Lower leg skin (tissue), 3 donors: ENCODE measurements at regions not wholly inside any gene's neighbourhood (a gene's known extent, or its start where the extent isn't known, plus 50 kb on each side); places are given as distances from the start of the nearest gene placed in this dataset.

ENCODE experiments used
- POLR2A ChIP-seq, 2 donors: fragments of 450-650 bp; IDR thresholded peaks; one replicate each; pipeline ENCODE4 v1.6.1; 2016 to 2017; ENCODE audit warnings: antibody characterized with exemption in 2 of 2, mild to moderate bottlenecking in 1 of 2, moderate library complexity in 1 of 2
- TF ChIP-seq, protein P1 (sequence below), 3 donors: fragments of 450-650 bp; IDR thresholded peaks; one replicate each; pipeline ENCODE4 v1.5.1; 2016; ENCODE audit warnings: antibody characterized with exemption in 3 of 3, mild to moderate bottlenecking in 3 of 3, moderate library complexity in 2 of 3

- TF ChIP-seq, protein P1, sequence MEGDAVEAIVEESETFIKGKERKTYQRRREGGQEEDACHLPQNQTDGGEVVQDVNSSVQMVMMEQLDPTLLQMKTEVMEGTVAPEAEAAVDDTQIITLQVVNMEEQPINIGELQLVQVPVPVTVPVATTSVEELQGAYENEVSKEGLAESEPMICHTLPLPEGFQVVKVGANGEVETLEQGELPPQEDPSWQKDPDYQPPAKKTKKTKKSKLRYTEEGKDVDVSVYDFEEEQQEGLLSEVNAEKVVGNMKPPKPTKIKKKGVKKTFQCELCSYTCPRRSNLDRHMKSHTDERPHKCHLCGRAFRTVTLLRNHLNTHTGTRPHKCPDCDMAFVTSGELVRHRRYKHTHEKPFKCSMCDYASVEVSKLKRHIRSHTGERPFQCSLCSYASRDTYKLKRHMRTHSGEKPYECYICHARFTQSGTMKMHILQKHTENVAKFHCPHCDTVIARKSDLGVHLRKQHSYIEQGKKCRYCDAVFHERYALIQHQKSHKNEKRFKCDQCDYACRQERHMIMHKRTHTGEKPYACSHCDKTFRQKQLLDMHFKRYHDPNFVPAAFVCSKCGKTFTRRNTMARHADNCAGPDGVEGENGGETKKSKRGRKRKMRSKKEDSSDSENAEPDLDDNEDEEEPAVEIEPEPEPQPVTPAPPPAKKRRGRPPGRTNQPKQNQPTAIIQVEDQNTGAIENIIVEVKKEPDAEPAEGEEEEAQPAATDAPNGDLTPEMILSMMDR (IDR thresholded peaks at IDR 0.05) = no peak
- TF ChIP-seq POLR2A (IDR thresholded peaks at IDR 0.05) = no peak
Measured at GRCh38 chr11:82406611-82407010, 327.1 kb downstream of the FAM181B start.
